ENCODE measurements at regions not wholly inside any gene's neighbourhood (a gene's known extent, or its start where the extent isn't known, plus 50 kb on each side); places are given as distances from the start of the nearest gene placed in this dataset.

- H3K27me3 ChIP-seq (ENCODE audit: control insufficient read depth, insufficient read depth, low read length): no peaks in the 10 kb centered on the region
- H3K9me3 ChIP-seq (replicated peaks; ENCODE audit: control insufficient read depth, low read depth, low read length): no peaks in the 10 kb centered on the region
- H3K4me1 ChIP-seq (ENCODE audit: control insufficient read depth, insufficient read depth, low read length): no peaks in the 10 kb centered on the region
- no peak overlapping the region for H3K4me3 ChIP-seq (ENCODE audit: low read length)
- DNase-seq: no peak
- H3K27ac ChIP-seq (ENCODE audit: low read length): no peak overlapping the region
- H3K36me3 ChIP-seq (ENCODE audit: control insufficient read depth, insufficient read depth, low read length): no peaks in the 10 kb centered on the region
- no CpG with 5 or more reads among the region's 3 CpGs for WGBS (ENCODE audit: insufficient coverage)
These were observed 57.6 kb downstream of the PTTG1 start for GRCh38 chr5:160479220-160479619.

- WGBS (ENCODE audit: insufficient coverage): 57% methylated on average over 3 of the region's 7 CpGs
- H3K27me3 ChIP-seq (ENCODE audit: control insufficient read depth, insufficient read depth, low read length): no peaks in the 10 kb centered on the region
- H3K9me3 ChIP-seq (replicated peaks; ENCODE audit: control insufficient read depth, low read depth, low read length): no peaks in the 10 kb centered on the region
- H3K27ac ChIP-seq (ENCODE audit: low read length): no peak overlapping the region
- H3K4me1 ChIP-seq (ENCODE audit: control insufficient read depth, insufficient read depth, low read length): no peaks in the 10 kb centered on the region
- H3K36me3 ChIP-seq (ENCODE audit: control insufficient read depth, insufficient read depth, low read length): no peaks in the 10 kb centered on the region
- DNase-seq: no peak
- no peak overlapping the region for H3K4me3 ChIP-seq (ENCODE audit: low read length)
These were observed 58.3 kb downstream of the PTTG1 start for GRCh38 chr5:160479926-160480325.

GRCh38 chr5:160480652-160481051, 59.0 kb downstream of the PTTG1 start:
- Histone ChIP-seq H3K4me3 (ENCODE audit: low read length) (no peak overlapping the region), H3K36me3 (ENCODE audit: control insufficient read depth, insufficient read depth, low read length) (no peaks in the 10 kb centered on the region), H3K4me1 (ENCODE audit: control insufficient read depth, insufficient read depth, low read length) (no peaks in the 10 kb centered on the region), H3K27me3 (ENCODE audit: control insufficient read depth, insufficient read depth, low read length) (no peaks in the 10 kb centered on the region), H3K27ac (ENCODE audit: low read length) (no peak overlapping the region), H3K9me3 (replicated peaks; ENCODE audit: control insufficient read depth, low read depth, low read length) (no peaks in the 10 kb centered on the region)
- no CpG with 5 or more reads among the region's 1 CpG for WGBS (ENCODE audit: insufficient coverage)
- DNase-seq: no peak

- no peak overlapping the region for H3K27ac ChIP-seq (ENCODE audit: low read length)
- DNase-seq: no peak
- no peaks in the 10 kb centered on the region for H3K4me1 ChIP-seq (ENCODE audit: control insufficient read depth, insufficient read depth, low read length)
- H3K9me3 ChIP-seq (replicated peaks; ENCODE audit: control insufficient read depth, low read depth, low read length): no peaks in the 10 kb centered on the region
- 88% methylated on average over 1 of the region's 2 CpGs for WGBS (ENCODE audit: insufficient coverage)
- no peaks in the 10 kb centered on the region for H3K27me3 ChIP-seq (ENCODE audit: control insufficient read depth, insufficient read depth, low read length)
- no peak overlapping the region for H3K4me3 ChIP-seq (ENCODE audit: low read length)
- H3K36me3 ChIP-seq (ENCODE audit: control insufficient read depth, insufficient read depth, low read length): no peaks in the 10 kb centered on the region
These were observed 63.0 kb downstream of the PTTG1 start for GRCh38 chr5:160484678-160485077.

- Histone ChIP-seq H3K4me3 (ENCODE audit: low read length) (no peak overlapping the region), H3K9me3 (replicated peaks; ENCODE audit: control insufficient read depth, low read depth, low read length) (no peaks in the 10 kb centered on the region), H3K27me3 (ENCODE audit: control insufficient read depth, insufficient read depth, low read length) (no peaks in the 10 kb centered on the region), H3K4me1 (ENCODE audit: control insufficient read depth, insufficient read depth, low read length) (no peaks in the 10 kb centered on the region), H3K27ac (ENCODE audit: low read length) (no peak overlapping the region), H3K36me3 (ENCODE audit: control insufficient read depth, insufficient read depth, low read length) (no peaks in the 10 kb centered on the region)
- DNase-seq: no peak
- WGBS (ENCODE audit: insufficient coverage): 65% methylated on average over 2 of the region's 5 CpGs
These were observed 63.8 kb downstream of the PTTG1 start for GRCh38 chr5:160485364-160485969.

- Histone ChIP-seq H3K36me3 (ENCODE audit: control insufficient read depth, insufficient read depth, low read length) (no peaks in the 10 kb centered on the region), H3K27me3 (ENCODE audit: control insufficient read depth, insufficient read depth, low read length) (no peaks in the 10 kb centered on the region), H3K27ac (ENCODE audit: low read length) (no peak overlapping the region), H3K4me3 (ENCODE audit: low read length) (no peak overlapping the region), H3K9me3 (replicated peaks; ENCODE audit: control insufficient read depth, low read depth, low read length) (no peaks in the 10 kb centered on the region), H3K4me1 (ENCODE audit: control insufficient read depth, insufficient read depth, low read length) (no peaks in the 10 kb centered on the region)
- 100% methylated on average over 3 of the region's 7 CpGs for WGBS (ENCODE audit: insufficient coverage)
- no peak for DNase-seq
These were observed 64.9 kb downstream of the PTTG1 start for GRCh38 chr5:160486573-160486972.

GRCh38 chr5:160488394-160489325, 67.0 kb downstream of the PTTG1 start:
- WGBS (ENCODE audit: insufficient coverage): 45% methylated on average over 2 of the region's 6 CpGs

GRCh38 chr5:160491438-160491837, 69.8 kb downstream of the PTTG1 start:
- no peak overlapping the region for H3K4me3 ChIP-seq (ENCODE audit: low read length)
- H3K9me3 ChIP-seq (replicated peaks; ENCODE audit: control insufficient read depth, low read depth, low read length): no peaks in the 10 kb centered on the region
- H3K27ac ChIP-seq (ENCODE audit: low read length): no peak overlapping the region
- no peak for DNase-seq
- WGBS (ENCODE audit: insufficient coverage): no CpG with 5 or more reads among the region's 1 CpG
- H3K36me3 ChIP-seq (ENCODE audit: control insufficient read depth, insufficient read depth, low read length): no peaks in the 10 kb centered on the region
- H3K27me3 ChIP-seq (ENCODE audit: control insufficient read depth, insufficient read depth, low read length): peaks cover 2% of the 10 kb centered on the region
- H3K4me1 ChIP-seq (ENCODE audit: control insufficient read depth, insufficient read depth, low read length): no peaks in the 10 kb centered on the region

More at GRCh38 chr5:160488394-160489325, 67.0 kb downstream of the PTTG1 start:
- Histone ChIP-seq H3K36me3 (ENCODE audit: control insufficient read depth, insufficient read depth, low read length) (no peaks in the 10 kb centered on the region), H3K4me3 (ENCODE audit: low read length) (no peak overlapping the region), H3K27me3 (ENCODE audit: control insufficient read depth, insufficient read depth, low read length) (no peaks in the 10 kb centered on the region), H3K27ac (ENCODE audit: low read length) (no peak overlapping the region), H3K9me3 (replicated peaks; ENCODE audit: control insufficient read depth, low read depth, low read length) (no peaks in the 10 kb centered on the region), H3K4me1 (ENCODE audit: control insufficient read depth, insufficient read depth, low read length) (no peaks in the 10 kb centered on the region)
- no peak for DNase-seq

GRCh38 chr5:160492565-160492964, 70.9 kb downstream of the PTTG1 start:
- Histone ChIP-seq H3K27me3 (ENCODE audit: control insufficient read depth, insufficient read depth, low read length) (peaks cover 2% of the 10 kb centered on the region), H3K4me1 (ENCODE audit: control insufficient read depth, insufficient read depth, low read length) (no peaks in the 10 kb centered on the region), H3K4me3 (ENCODE audit: low read length) (no peak overlapping the region), H3K36me3 (ENCODE audit: control insufficient read depth, insufficient read depth, low read length) (no peaks in the 10 kb centered on the region), H3K27ac (ENCODE audit: low read length) (no peak overlapping the region), H3K9me3 (replicated peaks; ENCODE audit: control insufficient read depth, low read depth, low read length) (no peaks in the 10 kb centered on the region)
- WGBS (ENCODE audit: insufficient coverage): no CpG with 5 or more reads among the region's 1 CpG
- DNase-seq: no peak

- H3K27ac ChIP-seq (ENCODE audit: low read length): no peak overlapping the region
- no peaks in the 10 kb centered on the region for H3K4me1 ChIP-seq (ENCODE audit: control insufficient read depth, insufficient read depth, low read length)
- H3K9me3 ChIP-seq (replicated peaks; ENCODE audit: control insufficient read depth, low read depth, low read length): no peaks in the 10 kb centered on the region
- no CpG with 5 or more reads among the region's 2 CpGs for WGBS (ENCODE audit: insufficient coverage)
- no peak overlapping the region for H3K4me3 ChIP-seq (ENCODE audit: low read length)
- no peak for DNase-seq
- H3K36me3 ChIP-seq (ENCODE audit: control insufficient read depth, insufficient read depth, low read length): no peaks in the 10 kb centered on the region
- H3K27me3 ChIP-seq (ENCODE audit: control insufficient read depth, insufficient read depth, low read length): peaks cover 2% of the 10 kb centered on the region
These were observed 72.2 kb downstream of the PTTG1 start for GRCh38 chr5:160493806-160494338.
